ENCODE measurements at regions not wholly inside any gene's neighbourhood (a gene's known extent, or its start where the extent isn't known, plus 50 kb on each side); places are given as distances from the start of the nearest gene placed in this dataset.

DNA sequence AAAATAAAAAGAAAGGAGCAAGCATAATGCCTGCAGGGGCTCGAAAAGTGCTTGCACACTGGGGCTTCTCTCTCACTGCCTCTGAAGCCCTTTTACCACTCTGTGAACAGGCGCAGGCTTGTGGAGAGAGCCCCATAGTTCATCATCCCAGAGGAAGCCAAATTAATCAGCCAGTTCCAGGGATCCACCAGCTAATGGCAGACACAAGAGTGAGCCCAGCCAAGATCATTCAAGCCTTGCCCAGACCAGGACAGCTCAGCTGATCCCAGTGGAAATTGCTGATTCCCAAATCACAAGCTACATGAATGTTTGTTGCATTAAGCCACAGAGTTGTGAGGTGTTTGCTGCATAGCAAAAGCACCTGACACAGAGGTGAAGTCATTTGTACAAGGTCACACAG lies 135.3 kb downstream of the CHST1 start:
- no peak for TF ChIP-seq POLR2AphosphoS5 (IDR thresholded peaks at IDR 0.05)
- no peak for TF ChIP-seq CTCF (IDR thresholded peaks at IDR 0.05)
- no peak for TF ChIP-seq POLR2A (IDR thresholded peaks at IDR 0.05)
